T follicular helper cell (primary cell): ENCODE measurements at regions not wholly inside any gene's neighbourhood (a gene's known extent, or its start where the extent isn't known, plus 50 kb on each side); places are given as distances from the start of the nearest gene placed in this dataset.

Experiments used
- DNase-seq: peaks from one replicate; pipeline ENCODE4 v3.0.0-alpha.2; 2020; ENCODE audit warnings: low read depth

DNA sequence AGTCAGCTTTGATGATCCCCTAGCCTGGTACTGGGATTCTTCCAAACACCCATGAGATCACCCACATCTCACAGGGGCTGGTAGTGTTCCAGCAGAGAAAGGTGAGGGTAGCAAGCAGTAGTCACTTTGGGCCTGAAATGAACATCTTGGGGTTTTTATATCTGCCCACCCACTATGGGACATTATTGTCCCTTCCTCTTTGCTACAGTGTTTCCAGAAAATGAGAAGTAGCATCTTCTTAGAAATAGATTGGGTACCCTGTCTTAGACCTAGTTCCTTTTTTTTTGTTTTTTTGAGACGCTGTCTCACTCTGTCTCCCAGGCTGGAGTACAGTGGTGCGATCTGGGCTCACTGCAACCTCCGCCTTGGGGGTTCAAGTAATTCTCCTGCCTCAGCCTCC lies 249.2 kb upstream of the ANKRD55 start:
- DNase-seq, result no peak

DNA sequence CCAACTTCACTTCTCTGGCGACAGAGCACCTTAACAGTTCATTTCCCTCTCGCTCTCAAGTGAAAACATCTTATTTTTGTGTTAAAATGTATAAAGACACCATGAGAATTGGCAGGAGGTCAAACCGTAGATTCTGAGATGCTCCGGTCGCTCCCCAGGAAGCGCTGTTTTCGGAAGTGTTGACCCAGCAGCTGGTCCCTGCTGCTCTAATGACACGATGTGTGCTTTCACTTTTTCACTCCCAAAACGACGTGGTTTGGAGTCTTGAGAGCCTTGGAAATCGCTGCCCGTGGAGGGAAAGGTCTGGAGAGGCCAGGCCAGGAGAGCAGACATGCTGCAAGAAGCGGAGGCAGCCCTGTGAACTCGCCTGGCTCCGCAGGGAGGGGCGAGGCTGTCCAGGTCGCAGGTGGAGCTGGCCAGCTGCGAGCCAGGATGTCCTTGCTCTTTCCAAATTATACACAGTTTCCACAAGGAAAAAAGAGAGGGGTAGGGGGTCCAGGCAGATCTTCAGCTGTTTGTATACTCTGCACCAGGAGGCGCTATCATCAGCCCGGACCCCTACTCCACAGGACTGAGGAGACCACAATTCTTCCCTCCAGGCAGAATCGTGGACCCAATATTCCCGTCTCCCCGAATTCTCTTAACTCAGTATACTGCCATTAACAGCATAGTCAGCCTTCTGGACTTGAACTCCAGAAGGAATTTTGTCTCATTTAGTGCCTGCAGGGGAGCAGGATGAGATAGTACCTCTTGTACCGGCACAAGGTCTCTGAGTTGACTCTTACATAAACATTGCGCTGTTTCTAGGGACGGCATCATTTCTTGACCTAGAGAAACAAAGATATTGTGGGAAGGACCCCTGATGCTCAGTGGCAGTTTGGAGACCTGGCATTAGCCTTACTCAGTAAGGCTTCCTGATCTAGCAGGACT lies 248.6 kb upstream of the ANKRD55 start:
- no peak for DNase-seq

DNA sequence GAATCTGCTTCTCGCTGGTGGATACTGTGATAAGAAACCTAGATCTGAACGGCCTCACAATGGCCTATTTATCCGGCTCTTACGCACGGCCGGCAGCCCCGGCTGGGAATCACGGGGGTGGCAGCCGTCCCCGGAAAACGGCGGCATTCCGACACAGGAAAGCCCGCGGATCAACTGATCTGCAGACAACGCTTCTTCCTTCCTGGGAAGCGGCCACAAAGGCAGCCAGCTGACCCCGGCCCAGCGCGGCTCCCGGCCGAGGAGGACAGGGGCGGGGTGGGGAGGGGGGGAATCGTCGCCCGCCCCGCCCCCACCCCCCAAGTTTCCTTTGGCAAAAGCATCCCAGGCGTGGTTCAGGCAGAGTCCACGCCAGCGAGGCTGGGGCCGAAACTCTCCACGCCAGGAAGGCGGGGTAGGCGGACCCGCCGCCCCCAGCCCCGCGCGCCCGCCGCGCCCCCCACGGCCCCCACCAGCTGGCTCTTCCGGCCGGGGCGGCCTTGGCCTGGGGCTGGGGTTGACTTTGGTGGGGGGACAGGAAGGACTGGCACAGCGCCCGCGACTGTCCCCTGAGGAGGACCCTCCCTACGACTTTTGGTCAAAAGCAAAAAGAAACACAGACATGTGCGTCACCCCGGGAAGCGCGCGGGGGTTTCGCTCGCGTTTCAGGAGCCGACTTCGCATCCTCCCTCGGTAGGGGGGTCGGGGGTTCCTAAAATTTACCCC lies 247.7 kb upstream of the ANKRD55 start:
- peak; percentile 11 for DNase-seq

DNA sequence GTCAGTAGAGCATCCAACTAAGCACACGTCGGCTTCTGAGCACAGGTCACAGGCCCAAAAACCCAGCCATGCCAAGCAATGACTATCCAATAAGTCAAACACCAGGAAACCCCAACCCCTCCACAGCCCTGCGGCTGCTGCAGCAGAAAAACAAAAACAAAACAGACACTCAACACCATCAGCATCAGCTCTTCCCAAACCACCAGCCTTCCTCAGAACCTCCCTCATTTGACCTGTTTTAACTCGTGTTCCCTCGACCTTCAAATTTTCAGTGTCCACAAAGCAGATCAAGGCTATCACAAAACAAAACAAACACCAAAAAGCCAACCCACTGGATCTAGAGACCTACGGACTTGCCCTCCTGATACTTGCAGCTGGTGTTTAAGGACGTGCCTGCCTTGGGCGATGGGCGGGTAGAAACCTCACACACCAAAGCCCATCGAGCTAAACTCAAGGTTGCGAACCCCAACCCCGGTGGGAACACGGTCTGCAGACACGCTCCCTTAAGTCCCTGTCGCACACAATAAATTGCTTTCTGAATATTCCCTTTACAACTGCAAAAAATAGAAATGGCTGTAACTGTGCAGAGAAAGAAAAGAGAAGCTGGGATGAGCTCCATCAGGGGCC lies 247.1 kb upstream of the ANKRD55 start:
- no peak for DNase-seq

DNA sequence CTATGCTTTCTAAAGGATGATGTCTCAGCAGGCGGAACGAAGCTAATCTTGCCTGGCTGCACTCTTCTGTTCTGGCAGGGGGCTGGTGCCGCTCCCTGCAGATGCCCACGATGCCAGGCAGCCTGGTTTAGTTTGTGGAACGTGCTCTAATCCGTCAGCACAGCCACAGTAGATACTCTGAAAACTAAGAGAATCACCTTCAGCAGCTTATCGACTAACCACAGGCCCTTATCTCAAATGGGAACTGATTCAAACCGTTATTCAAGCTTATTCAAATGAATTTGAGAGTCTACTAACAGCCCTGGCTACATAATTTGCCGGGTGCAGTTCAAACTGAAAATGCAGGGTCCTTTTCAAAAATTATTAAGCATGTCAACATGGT lies 246.6 kb upstream of the ANKRD55 start:
- DNase-seq, result no peak

DNA sequence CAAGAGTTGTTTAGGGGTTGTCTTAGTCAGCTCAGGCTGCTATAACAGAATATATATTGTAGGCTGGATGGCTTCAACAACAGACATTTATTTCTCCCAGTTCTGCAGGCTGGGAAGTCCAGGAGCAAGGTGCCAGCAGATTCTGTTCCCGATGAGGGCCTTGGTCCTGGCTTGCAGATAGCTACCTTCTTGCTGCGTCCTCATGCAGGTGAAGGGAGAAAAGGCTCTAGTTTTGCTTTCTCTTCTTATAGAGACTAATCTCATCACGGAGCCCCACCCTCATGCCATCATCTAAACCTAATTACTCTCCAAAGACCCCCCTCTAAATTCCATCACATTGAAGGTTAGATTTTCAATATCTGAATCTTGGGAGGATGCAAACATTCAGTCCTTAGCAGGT lies 246.0 kb upstream of the ANKRD55 start:
- DNase-seq, result no peak

DNA sequence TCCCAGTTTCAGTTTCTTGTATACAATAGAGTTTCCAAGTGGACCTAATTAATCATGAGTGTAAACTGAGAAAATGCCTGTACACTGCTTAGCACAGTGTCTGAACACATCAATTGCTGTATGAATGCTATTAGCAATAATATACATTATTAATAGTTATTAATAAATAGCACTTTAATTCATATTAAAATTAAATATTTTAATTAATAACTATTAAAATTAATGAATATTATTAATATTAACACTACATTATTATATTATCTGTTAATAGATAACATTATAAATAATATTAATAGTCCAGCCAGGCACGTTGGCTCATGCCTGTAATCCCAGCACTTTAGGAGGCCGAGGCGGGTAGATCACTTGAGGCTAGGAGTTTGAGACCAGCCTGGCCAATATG lies 244.9 kb upstream of the ANKRD55 start:
- DNase-seq, result no peak

DNA sequence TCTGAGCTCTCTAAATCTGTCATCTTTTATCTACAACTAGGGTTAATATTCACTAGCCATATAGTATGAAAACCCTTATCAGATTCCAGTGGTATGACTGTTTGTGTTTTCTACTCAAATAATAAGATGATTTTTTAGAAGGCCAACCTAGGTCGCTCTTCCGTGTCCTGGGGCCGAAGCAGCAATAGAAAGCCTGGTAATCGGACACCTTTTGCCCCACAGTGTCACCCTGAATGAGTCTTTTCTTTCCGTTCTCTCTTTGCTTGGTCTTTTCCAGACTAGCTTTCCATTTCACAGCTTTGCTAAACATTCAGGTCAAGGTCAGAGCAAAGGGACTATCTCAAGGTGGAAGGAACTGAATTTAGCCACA lies 243.3 kb upstream of the ANKRD55 start:
- DNase-seq, result no peak

DNA sequence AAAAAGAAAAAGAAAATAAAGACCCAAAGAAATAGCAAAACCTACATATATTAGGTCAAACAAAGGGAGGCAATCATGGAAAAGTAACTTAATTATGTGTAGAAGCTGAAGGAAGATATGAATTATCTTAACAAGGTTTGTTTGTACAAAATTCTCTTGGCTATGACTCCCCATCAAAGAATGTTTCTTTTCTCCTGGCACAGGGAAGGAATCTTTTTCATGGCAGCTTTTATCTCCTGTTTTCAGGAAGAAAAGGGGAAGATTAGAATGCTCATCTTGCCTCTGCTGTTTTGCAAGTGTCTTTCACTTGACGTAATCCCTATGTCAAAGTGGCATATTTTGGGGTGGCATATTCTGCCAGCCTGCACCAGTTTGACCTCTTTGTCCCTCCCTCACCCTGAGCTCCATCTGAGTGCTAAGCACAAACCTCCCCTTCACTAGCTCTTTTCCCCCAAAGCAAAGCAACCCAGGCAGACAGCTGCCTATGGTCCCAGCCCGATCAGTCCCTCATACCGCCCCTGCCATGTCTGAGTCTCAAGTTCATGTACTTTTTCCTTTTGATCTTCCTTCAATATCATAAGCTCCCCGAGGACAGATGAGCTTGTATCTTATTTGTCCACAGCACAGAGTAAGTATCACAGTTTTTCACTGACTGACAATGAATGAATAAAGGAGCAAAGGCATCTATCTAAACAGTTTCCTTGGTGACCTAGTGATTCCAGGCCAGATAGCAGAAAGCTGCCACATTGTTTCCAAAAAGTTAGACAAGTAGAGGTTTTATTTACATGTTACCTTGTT lies 242.8 kb upstream of the ANKRD55 start:
- no peak for DNase-seq

DNA sequence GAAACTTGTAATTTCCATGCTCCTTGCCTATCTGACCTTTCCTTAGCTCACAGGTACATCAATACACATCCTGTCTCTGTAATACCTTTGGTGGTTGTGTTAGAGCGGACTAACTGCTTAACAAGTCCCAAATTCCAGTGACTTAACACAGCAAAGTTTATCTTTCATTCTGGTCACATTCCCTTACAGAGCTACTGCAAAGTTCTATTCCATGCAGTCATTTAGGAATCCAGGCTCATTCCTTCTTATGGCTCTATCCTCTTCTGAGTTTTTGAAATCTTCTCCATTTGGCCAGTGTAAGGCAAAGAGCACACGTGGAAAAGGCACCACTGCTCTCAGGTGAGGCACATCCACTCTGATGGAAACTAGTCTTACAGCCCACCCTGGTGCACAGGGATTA lies 238.6 kb upstream of the ANKRD55 start:
- no peak for DNase-seq

DNA sequence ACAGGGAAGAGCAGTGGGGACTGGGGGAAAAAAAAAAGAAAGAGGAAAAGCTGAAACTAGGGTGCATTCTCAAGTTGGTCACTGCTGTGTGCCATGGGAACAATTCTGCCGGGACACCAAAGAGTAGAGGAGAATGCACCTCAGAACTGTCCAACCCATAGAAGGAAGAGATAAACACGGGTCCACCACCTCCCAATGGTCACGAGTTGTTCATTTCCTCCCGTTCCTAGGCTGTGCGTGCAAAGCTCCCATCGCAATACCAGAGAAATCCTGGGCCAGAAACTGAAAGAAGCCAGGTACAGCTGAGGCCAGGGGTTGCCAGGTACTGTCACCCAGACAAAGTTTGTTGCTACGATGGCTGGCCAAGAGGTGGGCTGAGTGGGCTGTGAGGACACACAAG lies 236.9 kb upstream of the ANKRD55 start:
- no peak for DNase-seq

DNA sequence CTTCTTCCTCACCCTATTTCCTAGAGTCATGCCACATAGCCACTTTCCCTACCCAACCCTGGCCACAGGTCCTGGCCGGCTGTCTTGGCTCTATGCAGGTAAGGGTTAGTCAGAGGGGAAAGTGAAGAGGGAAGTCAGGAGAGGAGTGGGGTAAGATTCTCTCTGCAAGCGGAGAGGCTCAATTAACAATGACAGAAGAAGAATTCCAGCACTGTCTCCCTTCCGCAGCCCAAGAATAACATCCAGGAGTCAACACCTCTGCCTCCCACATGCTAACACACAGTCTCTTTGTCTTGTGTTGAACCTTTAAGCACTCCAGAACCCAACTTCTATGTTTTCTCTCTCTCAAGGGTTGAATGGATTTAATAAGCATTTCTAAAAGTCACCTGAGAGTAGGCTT lies 235.1 kb upstream of the ANKRD55 start:
- DNase-seq, result no peak

DNA sequence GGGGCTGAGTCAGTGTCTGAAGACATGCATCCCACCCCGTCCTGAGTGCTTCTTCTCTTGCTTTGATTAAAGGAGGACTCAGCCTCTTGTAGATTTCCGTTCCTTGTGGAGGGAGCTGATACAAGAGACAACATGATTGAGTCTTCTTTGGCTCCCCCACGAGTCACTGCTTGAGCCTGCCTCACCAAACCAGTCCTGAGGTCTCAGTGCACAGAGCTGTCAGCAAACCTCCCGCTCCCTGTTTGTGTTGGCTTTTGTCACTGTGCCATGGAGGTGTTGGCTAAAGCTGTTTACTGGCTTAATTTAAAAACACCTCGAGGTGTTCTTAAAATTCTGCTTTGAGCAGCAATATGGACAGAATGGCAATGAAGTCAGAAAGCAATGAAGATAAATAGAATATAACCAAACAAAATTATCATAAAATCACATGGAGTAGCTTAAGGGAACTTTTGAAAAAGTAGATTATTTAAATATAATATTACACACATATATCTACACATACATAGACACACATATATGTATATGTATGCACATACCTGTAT lies 234.1 kb upstream of the ANKRD55 start:
- DNase-seq, result no peak

DNA sequence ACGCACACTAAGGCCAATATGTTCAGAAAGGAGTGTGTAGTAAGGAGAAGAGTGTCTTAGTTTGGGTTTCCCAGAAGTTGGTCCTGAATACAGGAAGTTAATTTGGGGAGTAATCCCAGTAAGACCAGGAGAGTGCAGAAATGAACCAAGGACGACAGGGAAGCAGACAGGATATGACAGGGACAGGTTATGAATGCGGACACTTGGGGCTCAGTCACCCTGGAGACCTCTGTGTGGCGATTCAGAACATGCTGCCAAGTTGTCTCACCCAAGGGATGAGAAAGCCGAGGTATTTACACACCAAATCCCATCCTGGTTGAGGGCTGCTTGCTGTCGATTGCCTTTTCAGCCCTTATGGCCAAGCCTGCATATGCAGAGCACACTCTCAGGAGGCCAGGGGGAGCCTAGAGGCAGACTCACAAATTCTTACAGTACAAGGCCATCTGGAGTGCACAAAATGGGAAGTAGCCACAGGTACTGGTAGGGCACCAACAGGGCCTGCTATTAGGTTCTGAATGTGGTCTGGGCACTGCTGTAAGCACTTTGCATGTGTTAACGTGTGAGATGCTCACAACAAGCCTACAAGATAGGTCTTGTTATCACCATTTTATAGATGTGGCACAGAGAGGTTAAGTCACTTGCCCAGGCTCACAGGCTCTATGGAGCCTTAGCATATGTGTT lies 233.1 kb upstream of the ANKRD55 start:
- DNase-seq, result no peak

DNA sequence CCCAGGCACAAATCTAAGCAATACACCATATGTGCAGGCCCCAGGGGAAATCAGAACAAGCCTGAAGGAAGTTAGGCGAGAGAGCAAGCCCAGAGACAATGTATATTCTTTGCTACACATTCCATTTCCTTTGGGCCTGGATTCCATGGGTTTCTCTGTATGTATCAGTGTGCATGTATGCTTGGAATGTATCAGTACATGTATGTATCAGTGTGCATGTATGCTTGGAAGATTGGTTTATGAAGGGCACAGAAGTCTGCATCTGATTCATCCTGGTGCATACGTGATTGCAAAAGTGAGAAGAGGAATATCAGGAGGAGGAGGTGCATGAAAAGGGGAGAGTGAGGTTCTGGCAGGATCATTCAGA lies 232.6 kb upstream of the ANKRD55 start:
- DNase-seq, result no peak

DNA sequence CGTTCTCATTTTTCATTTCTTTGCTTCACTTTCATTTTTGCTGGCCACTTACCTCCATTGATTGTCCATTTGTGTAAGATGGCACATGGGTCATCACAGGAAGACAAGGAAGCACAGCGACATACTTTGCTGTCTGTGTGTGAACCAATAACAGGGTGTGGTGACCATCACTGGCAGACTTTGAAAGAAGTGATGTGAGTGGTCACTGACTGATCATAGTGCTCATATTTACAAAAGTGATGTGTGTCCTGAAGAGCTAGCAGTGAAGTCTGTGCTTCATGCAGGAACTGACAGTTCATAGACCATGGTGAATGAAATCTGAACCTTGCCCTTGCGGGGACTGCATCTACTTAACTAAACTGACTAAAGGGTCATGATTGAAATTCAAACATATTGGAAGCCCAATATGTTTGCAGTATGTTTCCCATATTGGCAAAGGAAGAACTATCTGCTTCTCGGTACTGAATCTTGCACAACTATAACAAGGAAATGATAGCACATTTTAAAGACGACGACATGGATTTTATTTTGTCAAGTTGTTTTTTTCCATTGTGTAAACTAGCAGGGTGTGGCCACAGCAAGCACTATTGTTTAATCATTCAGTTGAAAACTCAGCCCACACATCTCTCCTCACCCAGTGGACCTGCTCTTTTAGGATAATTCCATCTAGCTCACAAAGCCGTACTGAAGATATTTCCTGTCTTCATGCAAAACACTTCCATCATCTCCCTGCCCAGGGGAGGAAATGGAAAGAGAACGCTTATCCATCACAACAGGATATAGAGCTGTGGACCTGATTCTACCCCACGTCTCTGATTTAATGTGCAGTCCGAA lies 232.0 kb upstream of the ANKRD55 start:
- no peak for DNase-seq

DNA sequence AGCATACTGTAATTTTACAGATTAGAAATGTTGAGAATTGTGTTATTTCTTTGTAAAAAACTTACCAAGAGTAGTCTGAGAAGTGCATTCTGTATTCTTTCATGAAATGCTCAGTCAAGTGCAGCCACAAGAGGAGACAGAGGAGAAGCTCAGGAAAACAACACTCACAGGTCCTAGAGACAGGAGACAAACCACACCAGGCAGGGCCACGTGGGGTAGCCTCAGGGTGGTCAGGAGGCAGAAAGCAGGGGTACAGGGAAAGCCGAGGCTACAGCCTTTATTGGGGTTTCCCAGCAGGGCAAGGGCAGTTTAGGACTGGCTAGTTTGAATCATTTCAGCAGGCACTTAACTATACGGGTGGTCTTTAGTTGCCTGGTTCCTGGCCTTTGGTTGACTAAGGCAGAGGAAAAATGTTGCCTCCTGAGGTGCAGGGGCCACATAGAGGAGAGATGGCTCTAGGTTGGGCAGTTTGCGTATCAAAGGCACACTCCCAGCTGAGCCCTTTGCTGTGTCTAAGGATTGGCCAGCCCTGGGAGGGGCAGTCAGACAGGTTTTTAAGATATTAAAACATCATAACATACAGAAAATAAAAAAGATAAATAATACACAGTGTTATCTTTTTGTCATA lies 230.9 kb upstream of the ANKRD55 start:
- no peak for DNase-seq

DNA sequence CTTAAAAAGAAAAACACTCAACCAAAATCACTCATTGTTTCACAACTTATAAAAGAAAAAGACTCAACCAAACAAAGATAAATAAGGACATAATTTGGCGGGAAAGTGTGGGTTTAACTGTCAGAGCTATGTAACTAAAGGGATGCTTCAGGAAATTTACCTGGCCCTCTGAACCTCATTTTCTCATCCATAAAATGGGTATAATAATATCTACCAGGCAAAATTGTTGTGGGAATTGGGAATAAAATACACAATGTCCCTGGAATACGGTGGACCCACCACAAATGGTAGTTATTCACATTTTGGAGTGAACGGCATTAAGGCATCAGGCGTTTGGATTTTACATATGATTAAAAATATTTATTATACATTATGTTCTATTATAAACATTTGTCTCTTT lies 228.5 kb upstream of the ANKRD55 start:
- no peak for DNase-seq

DNA sequence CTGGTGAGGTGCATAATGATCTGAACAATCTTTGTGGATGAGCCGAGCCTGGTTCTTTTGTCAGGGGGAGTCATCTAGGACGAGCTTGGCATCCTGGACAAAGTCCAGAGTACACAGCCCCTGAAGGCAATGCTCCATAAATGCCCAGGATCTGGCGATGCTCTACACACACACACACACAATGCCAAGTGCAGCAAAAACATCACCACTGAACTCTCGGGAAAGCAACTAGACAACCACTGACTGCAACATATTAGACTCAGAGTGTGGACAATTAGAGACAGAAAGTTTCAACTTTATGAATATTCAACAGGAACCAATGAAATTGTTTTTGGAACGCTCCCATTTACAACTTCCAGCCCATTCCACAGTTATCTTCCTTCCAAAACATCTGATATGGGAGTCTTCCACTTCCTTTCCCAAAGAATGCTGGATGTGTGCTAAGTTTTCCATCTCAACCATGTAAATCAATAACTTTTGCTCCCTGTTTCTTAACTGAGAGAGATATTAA lies 227.6 kb upstream of the ANKRD55 start:
- no peak for DNase-seq

DNA sequence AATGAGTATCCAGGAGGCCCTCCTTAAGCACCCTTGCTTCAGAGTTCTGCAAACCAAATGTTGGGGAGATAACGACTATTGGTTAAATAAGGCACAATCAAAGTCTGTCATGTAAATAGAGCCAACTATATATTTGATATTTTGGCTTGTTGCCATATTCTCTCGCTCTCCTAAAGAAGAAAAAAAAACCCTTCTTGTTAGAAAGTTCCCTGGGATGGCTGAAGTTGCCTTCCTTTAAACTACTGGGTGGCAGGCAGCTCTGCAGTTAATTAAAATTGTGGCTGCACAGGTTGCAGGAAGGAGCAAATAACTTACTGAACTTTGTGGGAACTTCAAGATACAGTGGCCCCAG lies 227.0 kb upstream of the ANKRD55 start:
- no peak for DNase-seq
